GM12878 (cell line): ENCODE measurements at regions not wholly inside any gene's neighbourhood (a gene's known extent, or its start where the extent isn't known, plus 50 kb on each side); places are given as distances from the start of the nearest gene placed in this dataset.

Source experiments
- ATAC-seq: fragments of 200-7000 bp; cut with Tn5 transposase; 3 replicates; pipeline ENCODE4 v1.9.1; 2020; ENCODE audit warnings: mild to moderate bottlenecking, moderate library complexity
- BruUV-seq: library from RNA; stranded (reverse); fragments of 400-500 nt; replicated peaks from 2 replicates; lab custom pipeline; 2021; lab: Mats Ljungman, UMichigan
- CTCF ChIA-PET: fragments of 300-600 bp; sonication (Branson Sonifier 250); formaldehyde crosslinking; extraction: SDS; loops from one replicate; lab custom pipeline; 2021; ENCODE audit warnings: inconsistent platforms; lab: Yijun Ruan, JAX
- POLR2A ChIA-PET: fragments of 350-600 bp; formaldehyde crosslinking; extraction: SDS; loops from one replicate; lab custom pipeline; 2021; ENCODE audit warnings: inconsistent platforms; lab: Charles Lee
- RAD21 ChIA-PET: fragments of 300-600 bp; sonication (Branson Sonifier 250); formaldehyde crosslinking; loops from one replicate; lab custom pipeline; 2023; ENCODE audit warnings: antibody characterized with exemption; ENCODE audit not compliant: unreplicated experiment; lab: Charles Lee
- SMC1A ChIA-PET: fragments of 300-600 bp; sonication (Branson Sonifier 250); formaldehyde crosslinking; loops from one replicate; lab custom pipeline; 2023; ENCODE audit not compliant: unreplicated experiment, uncharacterized antibody; lab: Charles Lee
- DNase-seq: peaks from one replicate; pipeline ENCODE4 v3.0.0-alpha.2; 2011; ENCODE audit warnings: low read depth, low spot score
- FAIRE-seq: peaks from 3 replicates; lab custom pipeline; 2011; peaks lifted over from hg19 to GRCh38; lab: Jason Lieb, UNC
- H2AFZ ChIP-seq: 2 replicates; pipeline ENCODE4 v1.6.0; 2011; ENCODE audit warnings: low read depth, low read length, control low read depth; ENCODE audit not compliant: control insufficient read depth
- H3K27ac ChIP-seq: 2 replicates; pipeline ENCODE4 v1.5.1; 2011; ENCODE audit warnings: control low read depth; ENCODE audit not compliant: control insufficient read depth, insufficient read depth
- H3K27me3 ChIP-seq, 2 experiments: replicated peaks in 1 of 2; 2 replicates each; pipeline versions ENCODE4 v1.6.0 to v1.6.1; 2011; ENCODE audit warnings: low read length in 1 of 2; ENCODE audit not compliant: control insufficient read depth in 2 of 2, insufficient read depth in 2 of 2
- H3K36me3 ChIP-seq, 2 experiments: 2 replicates each; pipeline ENCODE4 v1.5.1; 2011; ENCODE audit warnings: low read length in 1 of 2; ENCODE audit not compliant: control insufficient read depth in 2 of 2, insufficient read depth in 2 of 2
- H3K4me1 ChIP-seq: 2 replicates; pipeline ENCODE4 v1.6.1; 2011; ENCODE audit warnings: mild to moderate bottlenecking, low read length, moderate library complexity, mixed read lengths; ENCODE audit not compliant: control insufficient read depth, insufficient read depth
- H3K4me2 ChIP-seq: 2 replicates; pipeline ENCODE4 v1.6.0; 2011; ENCODE audit warnings: control low read depth; ENCODE audit not compliant: control insufficient read depth, insufficient read depth
- H3K4me3 ChIP-seq: fragments of 200-600 bp; sonication (generic); 2 replicates; pipeline ENCODE4 v1.5.1; 2016
- H3K79me2 ChIP-seq: 2 replicates; pipeline ENCODE4 v1.6.0; 2011; ENCODE audit warnings: low read length; ENCODE audit not compliant: control insufficient read depth, insufficient read depth
- H3K9ac ChIP-seq: 2 replicates; pipeline ENCODE4 v1.8.0; 2011; ENCODE audit warnings: low read length, control low read depth, mixed read lengths; ENCODE audit not compliant: control insufficient read depth, insufficient read depth
- H3K9me3 ChIP-seq: replicated peaks from 3 replicates; pipeline ENCODE4 v1.5.1; 2011; ENCODE audit warnings: mild to moderate bottlenecking, low read length; ENCODE audit not compliant: control insufficient read depth, insufficient read depth
- H4K20me1 ChIP-seq: 2 replicates; pipeline ENCODE4 v1.6.0; 2011; ENCODE audit not compliant: control insufficient read depth, insufficient read depth
- BHLHE40 ChIP-seq, 2 experiments: fragments of 450-650 bp in 1 of 2; IDR thresholded peaks; 2 replicates each; pipeline ENCODE4 v1.6.1; 2011 to 2017; ENCODE audit warnings: low read depth in 2 of 2, borderline replicate concordance in 1 of 2, improper control_type of control experiment in 1 of 2, low read length in 1 of 2, mild to moderate bottlenecking in 1 of 2
- BRCA1 ChIP-seq: IDR thresholded peaks from 2 replicates; pipeline ENCODE4 v1.6.1; 2011; ENCODE audit warnings: low read depth, low read length, improper control_type of control experiment
- E2F4 ChIP-seq: IDR thresholded peaks from 2 replicates; pipeline ENCODE4 v1.6.1; 2012; ENCODE audit warnings: low read depth, low read length, improper control_type of control experiment
- MTA2 ChIP-seq: fragments of 450-650 bp; IDR thresholded peaks from 2 replicates; pipeline ENCODE4 v1.6.1; 2016; ENCODE audit warnings: low read depth, mild to moderate bottlenecking, moderate library complexity
- MTA3 ChIP-seq: IDR thresholded peaks from 2 replicates; pipeline ENCODE4 v1.6.1; 2012; ENCODE audit warnings: low read length, inconsistent platforms, borderline replicate concordance
- PAX5 ChIP-seq: IDR thresholded peaks from 2 replicates; pipeline ENCODE4 v1.6.1; 2011; ENCODE audit warnings: low read depth, low read length, borderline replicate concordance
- RAD51 ChIP-seq: fragments of 450-650 bp; IDR thresholded peaks from 2 replicates; pipeline ENCODE4 v1.6.1; 2016; ENCODE audit warnings: moderate library complexity, mild to moderate bottlenecking, inconsistent platforms
- RELA ChIP-seq: fragments of 450-650 bp; IDR thresholded peaks from 2 replicates; pipeline ENCODE4 v1.8.0; 2014; ENCODE audit warnings: borderline replicate concordance; ENCODE audit not compliant: partially characterized antibody
- REST ChIP-seq: IDR thresholded peaks from 2 replicates; pipeline ENCODE4 v1.6.1; 2012; ENCODE audit warnings: mild to moderate bottlenecking, low read depth, low read length
- SREBF2 ChIP-seq: IDR thresholded peaks from 2 replicates; pipeline ENCODE4 v1.6.1; 2012; ENCODE audit warnings: mild to moderate bottlenecking, low read length
- STAT1 ChIP-seq: fragments of 450-650 bp; conservative IDR thresholded peaks from 2 replicates; pipeline ENCODE4 v1.6.1; 2014; ENCODE audit warnings: antibody characterized with exemption, mild to moderate bottlenecking
- YY1 ChIP-seq: IDR thresholded peaks from 2 replicates; pipeline ENCODE4 v1.6.1; 2011; ENCODE audit warnings: low read depth, mild to moderate bottlenecking, low read length
- ZZZ3 ChIP-seq: IDR thresholded peaks from 2 replicates; pipeline ENCODE4 v1.6.1; 2011; ENCODE audit warnings: low read depth; ENCODE audit not compliant: control insufficient read depth, insufficient read length
- WGBS: methylation state at CpG from one replicate; pipeline ENCODE4 v1.1.6; 2016; ENCODE audit warnings: low lambda C conversion rate; ENCODE audit not compliant: insufficient replicate concordance, insufficient coverage; ENCODE audit errors: missing lambda C conversion rate; 5-methylcytosine and 5-hydroxymethylcytosine counted together
- in situ Hi-C: fragments of 300-500 bp; cut with MboI; formaldehyde crosslinking; loops from 9 replicates; pipeline ENCODE4 v1.14.3; 2018; ENCODE audit warnings: mixed read lengths
- intact Hi-C: fragments of 100-400 bp; cut with micrococcal nuclease; formaldehyde crosslinking; loops from one replicate; pipeline ENCODE4 v1.14.2; 2022; ENCODE audit not compliant: unreplicated experiment

GRCh38 chr2:150674283-150674682 is 186.8 kb upstream of the RND3 start:
- ChIA-PET POLR2A (no interaction called here), SMC1A (interaction anchor here (0.8 kb wide), 1 partner anchor 15 kb away, joined by 4 read pairs; no protein-coding TSS in a partner anchor), CTCF (no interaction called here), RAD21 (no interaction called here)
- H2AFZ ChIP-seq: no peak overlapping the region
- FAIRE-seq (no peak), DNase-seq (no peak), ATAC-seq (no peak)
- no peaks in the 10 kb centered on the region for H3K9me3 ChIP-seq
- H3K4me3 ChIP-seq: no peak overlapping the region
- H3K27ac ChIP-seq: no peak overlapping the region
- H3K36me3 ChIP-seq: no peaks in the 10 kb centered on the region
- H4K20me1 ChIP-seq: no peaks in the 10 kb centered on the region
- H3K4me2 ChIP-seq: no peak overlapping the region
- TF ChIP-seq RAD51: no peak
- no peak for TF ChIP-seq STAT1
- no peak for TF ChIP-seq RELA
- no peak for TF ChIP-seq ZZZ3
- no peak for TF ChIP-seq REST
- TF ChIP-seq BRCA1: no peak
- TF ChIP-seq BHLHE40 (IDR thresholded peaks at IDR 0.05; ENCODE audit: borderline replicate concordance in 1 of 2, low read depth in 2 of 2, low read length in 1 of 2): no peak
- no peak for TF ChIP-seq E2F4
- TF ChIP-seq PAX5: no peak
- TF ChIP-seq YY1: no peak
- TF ChIP-seq SREBF2: no peak
- TF ChIP-seq MTA3: no peak
- no peak for TF ChIP-seq MTA2
- H3K27me3 ChIP-seq: no peaks in the 10 kb centered on the region
- intact Hi-C loops (no loop called here), in situ Hi-C loops (no loop called here)
- H3K9ac ChIP-seq: no peak overlapping the region
- WGBS: 5% methylated on average over 3 of the region's 3 CpGs
- no TSS peak for BruUV-seq
- H3K79me2 ChIP-seq: no peaks in the 10 kb centered on the region
- H3K4me1 ChIP-seq: no peaks in the 10 kb centered on the region
